GM21381 (cell line): ENCODE measurements at regions not wholly inside any gene's neighbourhood (a gene's known extent, or its start where the extent isn't known, plus 50 kb on each side); places are given as distances from the start of the nearest gene placed in this dataset.
"Not testable (repeated sequence)": the region's sequence is repeated elsewhere in the genome, so short reads cannot be mapped to it uniquely, and the experiment has no call there.

Source experiments
- ATAC-seq: cut with Tn5 transposase; IDR thresholded peaks from one replicate; pipeline ENCODE4 v1.9.1; 2021; ENCODE audit warnings: mild to moderate bottlenecking, moderate library complexity; ENCODE audit not compliant: unreplicated experiment

DNA sequence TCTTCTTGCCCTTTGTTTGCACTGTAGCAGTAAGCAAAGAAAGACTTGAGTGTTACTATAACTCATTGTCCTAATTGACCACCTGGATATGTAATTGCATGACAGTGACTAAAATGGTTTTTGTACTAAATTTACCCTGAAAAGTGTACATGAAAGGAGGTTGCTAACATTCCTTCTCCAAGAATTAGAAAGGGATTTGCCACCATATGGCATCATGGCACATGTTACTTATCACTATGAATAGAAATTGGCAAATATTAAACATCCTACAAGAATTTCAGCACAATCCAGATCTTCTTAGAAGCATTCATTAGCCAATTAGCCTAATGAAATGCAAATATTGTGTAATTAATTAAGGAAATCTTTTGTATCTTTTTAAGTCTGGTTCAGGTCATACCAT lies 834.2 kb downstream of the STPG2 start:
- ATAC-seq, result no peak

DNA sequence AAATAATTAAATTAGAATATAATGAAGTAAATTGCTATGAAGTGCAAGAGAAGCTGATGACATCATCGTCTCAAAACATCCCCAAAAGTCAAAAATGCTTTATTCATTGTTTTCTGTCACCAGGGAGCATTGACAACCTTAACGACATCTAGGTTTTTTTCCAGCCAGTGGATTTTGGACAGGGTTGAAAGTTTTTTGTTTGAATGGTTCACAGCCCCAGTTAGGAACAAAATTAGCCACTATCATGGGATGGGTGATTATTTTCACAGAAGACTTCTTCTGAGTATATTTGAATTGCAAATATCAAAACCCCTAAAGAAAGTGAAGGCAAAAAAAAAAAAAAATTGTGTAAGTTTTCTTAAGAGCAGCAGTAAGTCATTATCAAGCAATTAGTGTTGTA lies 826.1 kb downstream of the STPG2 start:
- no peak for ATAC-seq

DNA sequence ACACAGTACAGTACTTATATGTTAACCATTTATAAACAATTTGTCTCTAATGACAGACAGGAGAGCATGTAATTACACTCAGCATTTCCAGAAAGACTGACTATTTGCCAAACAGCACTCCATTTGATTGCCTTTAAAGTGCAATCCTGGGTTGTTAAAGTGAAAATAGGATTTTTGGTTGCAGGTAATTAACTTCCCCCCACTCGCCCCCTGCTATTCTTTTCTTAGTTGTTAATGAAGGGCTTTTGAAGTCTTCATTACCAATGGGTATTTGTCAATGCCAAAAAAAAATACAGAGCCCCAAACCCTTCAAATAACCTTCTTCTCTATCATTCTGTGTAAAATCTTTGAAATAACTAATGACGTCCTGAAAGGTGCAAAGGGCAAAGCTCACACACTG lies 825.6 kb downstream of the STPG2 start:
- no peak for ATAC-seq

DNA sequence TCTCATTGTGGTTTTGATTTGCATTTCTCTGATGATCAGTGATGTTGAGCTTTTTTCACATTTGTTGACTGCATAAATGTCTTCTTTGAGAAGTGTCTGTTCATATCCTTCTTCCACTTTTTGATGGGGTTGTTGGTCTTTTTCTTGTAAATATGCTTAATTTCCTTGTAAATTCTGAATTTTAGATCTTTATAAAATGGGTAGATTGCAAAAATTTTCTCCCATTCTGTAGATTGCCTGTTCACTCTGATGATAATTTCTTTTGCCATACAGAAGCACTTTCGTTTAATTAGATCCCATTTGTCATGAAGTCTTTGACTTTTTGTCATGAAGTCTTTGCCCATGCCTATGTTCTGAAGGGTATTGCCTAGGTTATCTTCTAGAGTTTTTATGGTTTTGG lies 817.5 kb downstream of the STPG2 start:
- not testable (repeated sequence) for ATAC-seq

DNA sequence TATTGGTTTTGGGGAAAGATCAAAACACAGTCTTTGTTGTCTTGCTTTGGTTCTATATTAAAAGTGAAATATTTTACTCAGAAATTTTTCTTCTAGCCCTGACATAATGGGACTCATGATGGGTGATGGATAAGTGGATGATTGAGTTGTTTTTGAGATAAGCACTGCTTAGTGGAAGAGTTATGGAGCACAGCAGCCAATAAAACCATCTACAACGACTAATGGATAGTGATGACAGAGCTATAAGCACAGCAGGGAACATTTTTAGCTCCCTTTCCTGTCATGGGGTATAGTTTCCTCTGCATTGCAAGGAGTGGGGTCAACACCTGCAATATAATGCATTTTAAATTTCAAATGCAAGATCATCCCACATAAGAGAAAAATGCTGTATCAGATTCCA lies 812.4 kb downstream of the STPG2 start:
- ATAC-seq, result no peak

DNA sequence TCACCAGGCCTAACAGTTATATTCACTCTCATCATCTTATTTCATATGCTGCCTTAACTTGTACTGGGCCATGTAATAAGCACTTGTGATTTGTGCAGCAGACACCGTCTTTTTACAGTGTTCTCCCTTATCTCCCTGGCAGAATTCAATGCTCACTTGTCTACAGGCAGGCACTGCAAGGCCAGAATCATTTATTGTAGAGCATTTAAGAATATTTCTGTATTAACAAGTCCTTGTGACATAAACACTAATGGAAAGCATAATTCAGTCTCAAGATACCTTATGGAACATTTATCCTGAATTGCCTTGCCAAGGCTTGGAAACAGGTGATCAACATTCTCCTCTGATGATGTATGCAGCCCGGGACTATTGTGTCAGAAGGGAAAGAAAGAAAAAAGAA lies 808.9 kb downstream of the STPG2 start:
- ATAC-seq, result no peak

DNA sequence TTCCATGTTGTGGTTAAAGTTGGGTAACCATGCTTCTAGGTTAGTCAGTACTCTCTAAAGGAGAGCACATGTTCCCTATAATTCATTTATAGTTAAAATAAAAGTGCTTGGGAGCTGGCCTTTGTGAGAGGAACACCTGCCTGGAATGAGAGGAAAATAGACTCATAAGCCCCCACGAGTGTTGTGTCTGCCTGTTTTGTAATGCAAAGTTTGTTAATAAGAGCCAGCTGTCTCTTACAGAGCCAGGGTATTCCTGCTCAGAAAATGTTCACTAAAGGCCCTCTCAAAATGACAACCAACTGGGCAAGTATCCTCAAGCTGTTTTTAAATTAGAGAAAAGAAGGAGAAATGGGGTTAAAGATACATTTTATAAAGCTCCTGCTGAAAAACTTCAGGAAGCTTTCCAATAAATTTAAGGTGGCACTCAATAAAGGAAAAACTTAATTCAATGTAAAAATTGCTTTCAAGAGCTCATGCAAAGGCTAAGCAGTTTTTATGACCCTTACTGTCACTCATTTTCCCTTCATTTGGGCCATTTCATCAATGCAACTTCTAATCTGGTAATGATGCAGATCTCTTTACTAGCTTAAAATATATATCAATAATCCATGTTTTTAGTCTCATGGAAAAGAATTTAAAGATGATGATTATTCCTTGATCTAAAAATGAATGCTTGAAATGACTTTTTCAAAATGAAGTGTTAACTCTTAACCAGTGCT lies 793.6 kb downstream of the STPG2 start:
- ATAC-seq, result no peak

DNA sequence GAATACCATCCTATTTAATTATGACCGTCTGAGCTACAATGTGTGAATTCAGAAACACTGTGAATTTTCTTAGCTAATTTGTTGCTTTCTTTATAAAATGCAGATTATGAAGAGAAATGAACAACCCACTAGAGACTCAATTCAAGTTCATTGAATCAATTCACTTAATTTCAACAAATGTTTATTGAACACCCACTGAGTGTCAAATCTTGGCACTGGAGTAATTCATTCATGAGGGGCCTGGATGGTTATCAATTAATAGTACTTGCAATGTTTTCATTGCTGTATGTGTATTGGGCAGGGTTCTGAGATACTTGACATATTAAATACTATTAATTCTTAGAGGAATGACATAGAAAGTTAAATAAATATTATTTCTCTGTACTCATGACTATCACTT lies 789.4 kb downstream of the STPG2 start:
- no peak for ATAC-seq

DNA sequence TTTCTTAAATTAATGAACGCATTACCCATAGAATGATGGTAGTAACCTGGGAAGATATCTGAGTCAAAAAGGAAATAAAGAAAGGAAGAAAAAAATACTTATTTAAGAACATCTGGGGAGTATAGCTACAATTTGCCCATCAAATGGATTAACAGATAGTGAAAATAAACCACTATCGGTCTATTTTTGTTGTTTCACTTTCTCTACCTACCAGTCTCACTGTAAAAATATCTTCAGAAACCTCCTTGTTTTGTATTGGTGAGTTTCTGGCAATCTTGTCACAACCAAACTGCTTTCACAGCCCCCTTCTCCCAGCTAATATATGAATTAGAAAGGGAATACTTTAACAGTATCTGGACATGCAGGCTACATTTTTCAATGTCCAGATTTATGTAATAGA lies 783.5 kb downstream of the STPG2 start:
- no peak for ATAC-seq

DNA sequence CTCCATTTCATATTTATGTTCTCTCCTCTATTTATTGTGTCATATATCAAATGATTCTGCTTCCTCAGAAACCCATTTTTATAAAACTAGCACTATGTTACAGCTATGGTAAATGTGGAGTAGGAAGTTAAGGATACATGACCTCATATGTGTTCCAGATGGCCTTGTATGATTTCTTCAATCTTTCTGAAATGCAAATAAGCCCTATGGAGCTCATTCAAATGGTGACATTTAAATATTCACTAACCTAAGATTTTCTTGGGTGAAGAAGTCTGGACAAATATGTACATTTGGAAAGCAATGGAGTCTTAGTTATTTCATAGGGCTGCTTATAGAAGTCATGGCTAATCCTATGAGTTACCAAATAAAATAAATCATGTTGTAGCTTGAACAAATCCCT lies 782.5 kb downstream of the STPG2 start:
- ATAC-seq, result no peak

DNA sequence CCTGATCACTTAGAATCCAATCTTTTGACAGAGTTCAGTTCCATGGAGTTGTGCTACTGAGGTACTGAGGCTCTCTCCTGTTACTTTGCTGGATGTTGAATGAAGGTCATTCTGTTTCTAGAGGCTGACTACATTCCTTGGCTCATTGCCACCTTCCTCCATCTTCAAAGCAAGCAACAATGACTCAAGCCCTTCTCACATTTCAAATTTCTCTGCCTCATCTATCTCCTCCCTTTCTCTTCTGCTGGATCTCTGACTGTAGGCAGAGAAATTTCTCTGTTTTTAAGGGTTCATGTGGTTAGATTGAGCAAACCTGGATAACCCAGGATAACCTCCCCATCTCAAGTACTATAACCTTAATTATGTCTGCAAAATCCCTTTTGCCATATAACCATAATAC lies 775.4 kb downstream of the STPG2 start:
- no peak for ATAC-seq

DNA sequence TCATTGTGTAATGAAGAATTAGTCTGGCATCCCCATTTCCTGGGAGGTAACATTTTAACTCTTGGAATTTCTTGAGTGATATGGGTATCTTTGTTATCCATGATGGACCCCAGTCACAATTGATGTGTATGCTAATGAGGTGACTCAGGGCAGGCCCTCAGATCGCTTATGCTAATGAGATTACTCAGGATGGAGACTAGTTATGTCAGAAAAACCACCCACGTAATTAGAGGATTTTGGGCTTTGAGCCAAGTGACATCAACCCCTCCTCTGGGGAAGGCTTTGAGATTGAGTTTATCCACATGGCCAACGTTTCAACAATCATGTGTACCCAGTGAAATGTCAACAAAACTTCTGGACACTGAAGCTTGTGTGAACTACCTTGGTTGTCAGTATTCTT lies 772.7 kb downstream of the STPG2 start:
- no peak for ATAC-seq

DNA sequence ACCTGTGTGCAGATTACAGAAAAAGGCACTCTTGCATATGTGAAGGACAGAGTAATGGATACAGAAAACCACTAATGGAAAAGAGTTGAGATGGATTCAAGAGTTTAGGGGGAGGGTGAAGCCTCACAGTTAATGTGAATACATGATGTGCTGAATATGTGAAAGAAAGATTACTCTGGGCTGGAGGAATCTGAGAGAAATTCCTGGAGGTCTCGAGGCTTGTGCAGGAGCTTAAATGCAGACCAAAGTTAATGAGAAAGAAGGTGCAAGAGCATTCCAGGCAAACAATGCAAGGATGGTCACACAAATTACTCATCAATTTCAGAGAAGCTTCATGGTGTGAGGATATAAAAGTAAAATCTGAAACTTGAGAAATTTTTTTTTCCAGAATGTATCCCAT lies 768.8 kb downstream of the STPG2 start:
- ATAC-seq, result no peak

DNA sequence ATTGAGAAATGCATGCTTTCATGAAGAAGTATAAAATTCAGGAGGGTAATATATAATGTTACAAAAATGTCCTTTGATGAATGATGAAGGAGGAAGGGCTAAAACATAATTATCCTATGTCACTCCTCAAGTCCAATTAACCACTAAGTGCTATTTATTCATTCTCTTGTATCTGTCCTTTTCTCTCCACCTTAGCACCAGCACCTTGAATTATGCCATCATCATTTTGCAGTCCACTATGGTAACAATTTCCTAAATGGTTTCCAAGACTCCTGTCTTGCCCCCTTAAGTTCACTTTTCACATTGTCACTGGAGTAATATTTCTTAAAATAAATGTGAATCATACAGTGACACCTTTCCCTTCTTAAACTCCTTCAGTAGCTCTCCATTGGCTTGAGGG lies 756.3 kb downstream of the STPG2 start:
- ATAC-seq, result no peak

DNA sequence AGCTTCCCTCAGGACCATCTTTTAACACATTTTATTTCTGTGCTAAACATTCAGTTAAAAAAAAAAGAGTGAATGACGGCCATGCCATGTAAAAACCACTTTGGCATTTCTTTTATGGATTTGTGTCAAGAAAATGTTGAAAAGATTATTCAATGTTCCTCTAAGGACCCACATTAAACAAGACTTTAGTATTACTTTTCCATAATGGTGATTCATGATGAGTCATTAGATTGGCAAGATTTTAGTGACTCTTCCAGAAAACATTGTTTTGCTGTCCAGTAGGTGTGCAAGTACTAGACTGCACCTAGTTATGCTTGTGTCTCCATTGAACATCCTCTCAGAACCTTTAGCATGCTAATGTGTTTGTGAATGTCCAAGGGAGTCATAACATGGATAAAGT lies 748.6 kb downstream of the STPG2 start:
- no peak for ATAC-seq

DNA sequence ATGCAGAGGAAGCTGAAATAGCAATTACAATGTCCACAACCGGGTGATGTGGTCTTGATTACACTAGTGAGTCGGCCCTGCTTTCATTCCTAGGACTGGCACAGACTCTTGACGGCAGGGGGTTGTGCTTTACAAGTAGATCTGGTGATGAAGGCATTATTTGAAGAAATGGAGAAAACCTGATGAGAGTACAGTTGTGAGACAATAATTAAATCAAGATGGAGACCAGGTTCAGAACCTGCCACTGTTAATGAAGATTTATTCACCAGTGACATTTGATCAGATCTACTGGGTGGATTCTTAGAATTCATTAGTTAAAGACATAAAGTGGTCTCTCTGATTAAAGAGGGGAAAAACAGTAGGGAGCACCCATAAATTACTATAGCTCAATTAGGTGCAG lies 747.2 kb downstream of the STPG2 start:
- ATAC-seq, result no peak

DNA sequence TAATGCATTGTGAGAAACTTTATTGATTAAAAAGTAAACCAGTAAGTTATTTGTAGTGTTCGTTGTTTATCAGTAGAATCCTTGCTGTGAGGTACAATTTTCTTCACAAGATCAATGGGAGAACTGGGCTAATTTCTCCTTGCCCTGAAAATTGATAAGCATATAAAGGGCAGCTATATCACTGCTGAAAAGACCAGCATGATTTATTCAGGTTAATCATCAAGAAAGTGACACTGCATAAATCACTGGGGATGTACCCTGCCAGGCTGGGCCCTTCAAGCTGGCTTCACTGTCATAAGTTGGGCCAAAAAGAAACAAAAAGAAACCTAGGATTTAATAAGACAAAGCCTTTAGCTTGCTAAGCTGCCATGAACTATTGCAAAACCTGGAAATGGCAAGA lies 746.7 kb downstream of the STPG2 start:
- no peak for ATAC-seq

DNA sequence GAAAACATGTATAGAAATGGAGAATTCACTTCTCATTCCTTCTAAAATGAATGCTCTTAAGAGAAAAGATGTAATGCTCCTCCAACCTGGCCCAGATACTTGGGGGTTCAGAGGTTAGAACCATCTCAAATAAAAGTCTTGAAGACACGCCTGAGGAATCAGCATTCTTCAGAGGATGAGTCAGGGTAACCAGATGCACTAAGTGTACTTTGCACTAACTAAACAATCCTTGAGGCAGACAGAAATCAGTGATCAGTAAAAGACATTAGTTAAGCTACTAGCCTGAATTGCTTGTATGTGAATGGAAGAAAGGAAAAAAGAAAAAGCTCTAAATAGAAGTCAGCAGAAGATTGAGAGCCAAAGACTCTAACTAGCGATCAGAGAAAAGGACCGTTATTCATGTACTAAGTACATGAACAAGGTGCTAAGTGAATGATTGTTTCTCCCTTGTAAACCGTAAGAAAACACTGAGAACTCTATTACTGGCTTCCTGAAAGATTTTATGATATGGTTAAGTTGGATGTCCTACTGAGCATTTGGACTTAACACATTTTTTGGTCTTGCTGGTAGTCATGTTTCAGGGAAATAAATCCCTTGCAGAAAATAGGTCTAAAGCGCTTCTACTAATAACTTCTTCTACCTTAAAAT lies 738.3 kb downstream of the STPG2 start:
- ATAC-seq, result no peak

DNA sequence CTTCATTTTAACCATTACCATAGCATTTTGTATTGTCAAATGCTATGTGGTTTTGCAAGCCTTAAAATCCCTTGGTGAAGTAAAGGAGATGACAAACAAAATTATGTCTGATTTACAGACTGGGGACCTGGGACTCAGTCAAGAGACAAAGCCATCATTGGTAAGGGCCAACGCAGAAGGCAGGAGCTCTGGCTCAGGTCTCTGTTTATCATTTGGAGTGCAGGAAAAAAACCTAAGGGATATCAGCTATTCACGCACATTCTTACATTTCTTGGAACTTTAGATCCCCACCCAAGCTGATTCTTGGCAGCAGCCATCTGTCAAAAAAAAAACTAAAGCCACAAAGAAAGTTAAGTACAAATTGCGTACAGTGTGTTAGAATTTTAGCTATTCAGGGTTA lies 731.9 kb downstream of the STPG2 start:
- no peak for ATAC-seq

DNA sequence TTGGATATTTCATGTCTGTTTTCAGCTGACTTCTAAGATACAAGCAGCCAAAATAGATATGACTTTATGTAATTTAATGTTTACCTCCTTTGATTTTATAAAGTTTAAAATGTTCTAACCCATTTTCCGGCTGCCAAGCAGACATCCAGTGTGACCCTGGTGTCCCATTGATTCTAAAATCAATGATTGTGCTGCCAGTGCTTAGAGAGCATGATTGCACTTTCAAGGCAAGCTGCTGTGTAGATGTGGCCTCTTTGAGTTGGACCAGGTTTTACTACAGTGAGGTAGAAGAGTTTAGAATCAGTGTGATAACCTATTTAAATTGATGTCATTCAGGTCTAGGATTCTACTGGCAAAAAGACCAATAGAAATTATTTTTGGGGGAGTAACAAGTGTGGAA lies 730.9 kb downstream of the STPG2 start:
- ATAC-seq, result no peak

DNA sequence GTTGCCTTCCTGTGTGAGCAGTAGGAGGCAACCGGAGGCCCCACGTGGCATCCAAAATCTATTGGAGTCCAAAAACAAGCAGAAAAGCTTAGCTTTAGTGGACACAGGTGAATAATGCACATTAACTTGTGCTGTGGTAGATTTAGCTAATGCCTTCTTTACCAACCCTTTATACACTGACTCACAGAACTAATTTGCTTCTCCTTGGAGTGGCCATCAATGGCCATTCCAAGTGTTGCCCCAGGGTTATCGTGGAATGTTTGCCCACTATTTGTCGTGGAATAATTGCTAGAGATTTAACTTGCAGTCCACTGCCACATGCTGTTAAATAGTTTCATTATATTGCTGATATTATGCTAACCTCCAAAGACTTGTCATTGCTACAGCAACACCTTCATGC lies 729.1 kb downstream of the STPG2 start:
- ATAC-seq, result no peak

DNA sequence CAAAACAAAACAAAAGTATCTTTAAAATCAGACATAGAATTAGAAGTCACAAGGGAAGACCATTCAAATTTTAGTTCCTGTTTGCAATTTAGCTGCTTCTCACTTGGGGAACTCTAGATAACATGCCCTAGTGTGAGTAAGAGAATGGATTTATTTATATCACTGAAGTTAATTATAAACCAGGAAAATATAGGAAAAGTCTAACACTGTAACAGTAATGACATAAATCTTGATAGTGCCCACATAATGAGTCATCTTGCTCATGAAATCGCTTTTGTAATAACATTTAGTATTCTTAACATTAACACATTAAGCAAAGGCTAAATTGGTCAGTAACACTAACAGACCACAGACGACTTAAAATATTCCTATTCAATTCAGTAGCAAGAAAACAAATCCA lies 710.7 kb downstream of the STPG2 start:
- no peak for ATAC-seq
